ENCODE measurements at regions not wholly inside any gene's neighbourhood (a gene's known extent, or its start where the extent isn't known, plus 50 kb on each side); places are given as distances from the start of the nearest gene placed in this dataset.

GRCh38 chr17:36696805-36697204, 95.4 kb downstream of the MRM1 start:
- TF ChIP-seq, protein P1, sequence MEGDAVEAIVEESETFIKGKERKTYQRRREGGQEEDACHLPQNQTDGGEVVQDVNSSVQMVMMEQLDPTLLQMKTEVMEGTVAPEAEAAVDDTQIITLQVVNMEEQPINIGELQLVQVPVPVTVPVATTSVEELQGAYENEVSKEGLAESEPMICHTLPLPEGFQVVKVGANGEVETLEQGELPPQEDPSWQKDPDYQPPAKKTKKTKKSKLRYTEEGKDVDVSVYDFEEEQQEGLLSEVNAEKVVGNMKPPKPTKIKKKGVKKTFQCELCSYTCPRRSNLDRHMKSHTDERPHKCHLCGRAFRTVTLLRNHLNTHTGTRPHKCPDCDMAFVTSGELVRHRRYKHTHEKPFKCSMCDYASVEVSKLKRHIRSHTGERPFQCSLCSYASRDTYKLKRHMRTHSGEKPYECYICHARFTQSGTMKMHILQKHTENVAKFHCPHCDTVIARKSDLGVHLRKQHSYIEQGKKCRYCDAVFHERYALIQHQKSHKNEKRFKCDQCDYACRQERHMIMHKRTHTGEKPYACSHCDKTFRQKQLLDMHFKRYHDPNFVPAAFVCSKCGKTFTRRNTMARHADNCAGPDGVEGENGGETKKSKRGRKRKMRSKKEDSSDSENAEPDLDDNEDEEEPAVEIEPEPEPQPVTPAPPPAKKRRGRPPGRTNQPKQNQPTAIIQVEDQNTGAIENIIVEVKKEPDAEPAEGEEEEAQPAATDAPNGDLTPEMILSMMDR (IDR thresholded peaks at IDR 0.05; ENCODE audit: low read depth, low read length), result no peak
- TF ChIP-seq POLR2A (IDR thresholded peaks at IDR 0.05; ENCODE audit: extremely low read depth, insufficient read length), result no peak

Measured in NB4 (cell line).